CD14-positive monocyte (primary cell): ENCODE measurements at regions not wholly inside any gene's neighbourhood (a gene's known extent, or its start where the extent isn't known, plus 50 kb on each side); places are given as distances from the start of the nearest gene placed in this dataset.

Experiments used
- DNase-seq, 3 donors: peaks; one replicate each; pipeline ENCODE4 v3.0.0-alpha.2; 2011 to 2022
- H2AFZ ChIP-seq: 2 replicates; pipeline ENCODE4 v1.6.0; 2012; ENCODE audit warnings: mild to moderate bottlenecking, low read depth, low read length, inconsistent platforms; ENCODE audit not compliant: insufficient read depth, poor library complexity, severe bottlenecking
- H3K27ac ChIP-seq, 2 donors: 1 replicate in 1 of 2; 2 replicates in 1 of 2; pipeline ENCODE4 v1.5.1; 2012 to 2013; ENCODE audit warnings: low read length in 2 of 2, control low read depth in 1 of 2, inconsistent platforms in 1 of 2, low read depth in 1 of 2, mild to moderate bottlenecking in 1 of 2
- H3K27me3 ChIP-seq, 2 donors: one replicate each; pipeline versions ENCODE4 v1.6.0 to v1.6.1; 2011 to 2013; ENCODE audit warnings: low read length in 2 of 2; ENCODE audit not compliant: control insufficient read depth in 2 of 2, insufficient read depth in 2 of 2
- H3K36me3 ChIP-seq, 2 donors: replicated peaks in 1 of 2; 1 replicate in 1 of 2; 2 replicates in 1 of 2; pipeline versions ENCODE4 v1.5.1 to v1.6.1; 2012 to 2013; ENCODE audit warnings: low read length in 2 of 2, control low read depth in 1 of 2, inconsistent platforms in 1 of 2, mild to moderate bottlenecking in 1 of 2; ENCODE audit not compliant: insufficient read depth in 2 of 2, control insufficient read depth in 1 of 2
- H3K4me1 ChIP-seq, 2 donors: 1 replicate in 1 of 2; 2 replicates in 1 of 2; pipeline versions ENCODE4 v1.5.1 to v1.6.1; 2012 to 2013; ENCODE audit warnings: low read length in 2 of 2, control low read depth in 1 of 2, inconsistent platforms in 1 of 2, mild to moderate bottlenecking in 1 of 2, moderate library complexity in 1 of 2; ENCODE audit not compliant: insufficient read depth in 2 of 2, control insufficient read depth in 1 of 2
- H3K4me2 ChIP-seq: replicated peaks from 2 replicates; pipeline ENCODE3; 2012; ENCODE audit warnings: low read length, moderate library complexity, mild to moderate bottlenecking; ENCODE audit not compliant: poor library complexity, severe bottlenecking; ENCODE audit errors: extremely low read depth
- H3K4me3 ChIP-seq, 3 experiments: fragments of 200-600 bp in 1 of 3; sonication (generic) in 1 of 3; replicated peaks in 1 of 3; 1 replicate in 2 of 3; 2 replicates in 1 of 3; pipeline ENCODE4 v1.5.1; 2011 to 2013; ENCODE audit warnings: low read length in 3 of 3, mild to moderate bottlenecking in 3 of 3, control low read depth in 2 of 3, low read depth in 2 of 3, inconsistent platforms in 1 of 3, moderate library complexity in 1 of 3
- H3K79me2 ChIP-seq: 2 replicates; pipeline ENCODE4 v1.6.0; 2012; ENCODE audit warnings: mild to moderate bottlenecking, control low read depth, inconsistent platforms, low read length, moderate library complexity; ENCODE audit not compliant: insufficient read depth
- H3K9ac ChIP-seq: 2 replicates; pipeline ENCODE4 v1.6.0; 2017; ENCODE audit warnings: low read length, mild to moderate bottlenecking; ENCODE audit not compliant: insufficient read depth, poor library complexity, severe bottlenecking
- H3K9me3 ChIP-seq, 2 donors: replicated peaks in 1 of 2; 1 replicate in 1 of 2; 2 replicates in 1 of 2; pipeline versions ENCODE4 v1.5.1 to v1.6.1; 2012 to 2013; ENCODE audit warnings: low read length in 2 of 2, control low read depth in 1 of 2; ENCODE audit not compliant: control insufficient read depth in 1 of 2, insufficient read depth in 1 of 2
- H4K20me1 ChIP-seq: 2 replicates; pipeline ENCODE4 v1.6.0; 2012; ENCODE audit warnings: mild to moderate bottlenecking, low read length, control low read depth, moderate library complexity; ENCODE audit not compliant: insufficient read depth
- H3K27ac Mint-ChIP-seq, 7 donors: one replicate each; pipeline ENCODE4 v1.8.0; 2020; ENCODE audit warnings: mild to moderate bottlenecking in 7 of 7, mixed read lengths in 7 of 7, moderate library complexity in 6 of 7, inconsistent platforms in 2 of 7
- H3K27me3 Mint-ChIP-seq, 3 donors: one replicate each; pipeline ENCODE4 v1.8.0; 2021 to 2022; ENCODE audit warnings: low read depth in 3 of 3, mild to moderate bottlenecking in 3 of 3, mixed read lengths in 3 of 3, moderate library complexity in 3 of 3, inconsistent platforms in 1 of 3
- H3K36me3 Mint-ChIP-seq, 2 donors: one replicate each; pipeline ENCODE4 v1.8.0; 2020; ENCODE audit warnings: mixed read lengths in 2 of 2, inconsistent platforms in 1 of 2, mild to moderate bottlenecking in 1 of 2
- H3K4me1 Mint-ChIP-seq: one replicate; pipeline ENCODE4 v1.8.0; 2020; ENCODE audit warnings: mild to moderate bottlenecking, mixed read lengths
- H3K4me3 Mint-ChIP-seq, 2 donors: one replicate each; pipeline ENCODE4 v1.8.0; 2020; ENCODE audit warnings: mild to moderate bottlenecking in 2 of 2, mixed read lengths in 2 of 2, moderate library complexity in 1 of 2
- H3K9me3 Mint-ChIP-seq, 7 donors: one replicate each; pipeline ENCODE4 v1.8.0; 2020 to 2022; ENCODE audit warnings: mixed read lengths in 7 of 7, mild to moderate bottlenecking in 6 of 7, moderate library complexity in 6 of 7, inconsistent platforms in 2 of 7
- WGBS: methylation state at CpG from one replicate; pipeline ENCODE4 v1.1.5; 2013; ENCODE audit warnings: missing lambda C conversion rate; ENCODE audit not compliant: insufficient coverage; 5-methylcytosine and 5-hydroxymethylcytosine counted together
- intact Hi-C, 2 donors: fragments of 100-400 bp; cut with micrococcal nuclease; formaldehyde crosslinking; loops; one replicate each; pipeline versions ENCODE4 v1.15.0 to v1.15.1; 2023
- TF ChIP-seq, protein P1 (sequence below): fragments of 200-600 bp; IDR thresholded peaks from one replicate; pipeline ENCODE4 v1.8.0; 2022; ENCODE audit warnings: antibody characterized with exemption, mild to moderate bottlenecking

DNA sequence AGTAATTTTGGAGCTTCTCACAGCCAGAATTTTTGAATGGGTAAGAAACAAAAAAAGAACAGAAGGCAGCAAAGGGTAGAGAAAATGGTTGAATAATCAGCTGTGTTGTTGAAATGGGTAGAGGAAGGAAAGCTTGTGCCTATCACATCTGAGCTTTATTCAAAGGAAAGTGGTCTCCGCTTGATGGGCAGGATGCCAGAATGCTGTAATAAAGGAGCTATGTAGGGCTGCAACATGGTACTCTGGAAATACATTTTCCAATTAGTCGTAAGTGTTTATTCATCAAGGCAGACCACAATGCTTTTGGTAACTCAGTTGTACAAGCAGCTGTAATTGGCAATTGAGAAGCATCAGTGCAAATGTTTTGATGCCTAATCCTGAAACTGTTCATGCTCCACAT is 196.9 kb downstream of the ICOS start:
- TF ChIP-seq, protein P1, sequence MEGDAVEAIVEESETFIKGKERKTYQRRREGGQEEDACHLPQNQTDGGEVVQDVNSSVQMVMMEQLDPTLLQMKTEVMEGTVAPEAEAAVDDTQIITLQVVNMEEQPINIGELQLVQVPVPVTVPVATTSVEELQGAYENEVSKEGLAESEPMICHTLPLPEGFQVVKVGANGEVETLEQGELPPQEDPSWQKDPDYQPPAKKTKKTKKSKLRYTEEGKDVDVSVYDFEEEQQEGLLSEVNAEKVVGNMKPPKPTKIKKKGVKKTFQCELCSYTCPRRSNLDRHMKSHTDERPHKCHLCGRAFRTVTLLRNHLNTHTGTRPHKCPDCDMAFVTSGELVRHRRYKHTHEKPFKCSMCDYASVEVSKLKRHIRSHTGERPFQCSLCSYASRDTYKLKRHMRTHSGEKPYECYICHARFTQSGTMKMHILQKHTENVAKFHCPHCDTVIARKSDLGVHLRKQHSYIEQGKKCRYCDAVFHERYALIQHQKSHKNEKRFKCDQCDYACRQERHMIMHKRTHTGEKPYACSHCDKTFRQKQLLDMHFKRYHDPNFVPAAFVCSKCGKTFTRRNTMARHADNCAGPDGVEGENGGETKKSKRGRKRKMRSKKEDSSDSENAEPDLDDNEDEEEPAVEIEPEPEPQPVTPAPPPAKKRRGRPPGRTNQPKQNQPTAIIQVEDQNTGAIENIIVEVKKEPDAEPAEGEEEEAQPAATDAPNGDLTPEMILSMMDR: no peak
- H3K4me3 ChIP-seq: no peak overlapping the region
- H3K4me1 Mint-ChIP-seq: no peaks in the 10 kb centered on the region
- intact Hi-C loops: no loop called here
- H3K9me3 ChIP-seq: no peaks in the 10 kb centered on the region
- 94% methylated on average over 2 of the region's 2 CpGs for WGBS
- H2AFZ ChIP-seq: no peak overlapping the region
- no peaks in the 10 kb centered on the region for H4K20me1 ChIP-seq
- H3K36me3 ChIP-seq: no peaks in the 10 kb centered on the region
- no peak overlapping the region for H3K27ac Mint-ChIP-seq
- peaks cover 0 to 3% (median 0%) of the 10 kb centered on the region in 7 donors for H3K9me3 Mint-ChIP-seq
- H3K27me3 ChIP-seq: no peaks in the 10 kb centered on the region
- no peaks in the 10 kb centered on the region for H3K36me3 Mint-ChIP-seq
- H3K79me2 ChIP-seq: no peaks in the 10 kb centered on the region
- no peak overlapping the region for H3K9ac ChIP-seq
- peaks cover 0 to 4% (median 0%) of the 10 kb centered on the region in 3 donors for H3K27me3 Mint-ChIP-seq
- H3K27ac ChIP-seq: no peak overlapping the region
- DNase-seq: no peak
- H3K4me3 Mint-ChIP-seq: no peak overlapping the region
- H3K4me2 ChIP-seq: no peak overlapping the region
- H3K4me1 ChIP-seq: no peaks in the 10 kb centered on the region

DNA sequence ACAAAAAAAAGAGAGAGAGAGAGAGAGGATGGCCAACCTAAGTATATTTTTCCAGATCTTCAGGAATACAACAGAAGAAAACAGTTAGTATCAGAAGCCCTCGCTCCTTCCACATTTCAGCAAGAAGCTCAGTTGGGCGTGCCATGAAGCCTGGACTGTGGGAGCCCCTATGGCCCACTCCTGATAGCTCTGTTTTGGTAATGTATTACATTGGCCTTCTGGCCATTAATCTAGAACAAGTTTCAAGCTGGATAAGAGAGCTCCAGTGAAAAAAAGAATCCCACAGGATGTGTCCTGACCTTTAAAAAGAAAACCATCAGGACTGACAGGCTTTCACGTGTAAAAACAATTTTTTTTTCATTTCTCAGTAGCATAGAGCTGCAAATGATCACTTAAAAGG is 197.9 kb downstream of the ICOS start:
- H3K4me3 ChIP-seq: no peak overlapping the region
- H3K4me1 Mint-ChIP-seq: no peaks in the 10 kb centered on the region
- intact Hi-C loops: no loop called here
- peaks cover 0 to 3% (median 0%) of the 10 kb centered on the region in 7 donors for H3K9me3 Mint-ChIP-seq
- no peaks in the 10 kb centered on the region for H3K36me3 ChIP-seq
- no CpG with 5 or more reads among the region's 3 CpGs for WGBS
- no peak overlapping the region for H3K4me2 ChIP-seq
- H3K27me3 Mint-ChIP-seq: peaks cover 0 to 4% (median 0%) of the 10 kb centered on the region in 3 donors
- H3K27me3 ChIP-seq: no peaks in the 10 kb centered on the region
- no peak overlapping the region for H3K27ac ChIP-seq
- H3K4me1 ChIP-seq: no peaks in the 10 kb centered on the region
- H3K9ac ChIP-seq: no peak overlapping the region
- TF ChIP-seq, protein P1: no peak
- H3K79me2 ChIP-seq: no peaks in the 10 kb centered on the region
- no peak overlapping the region for H3K27ac Mint-ChIP-seq
- no peak overlapping the region for H2AFZ ChIP-seq
- no peak for DNase-seq
- H3K9me3 ChIP-seq: no peaks in the 10 kb centered on the region
- no peak overlapping the region for H3K4me3 Mint-ChIP-seq
- H3K36me3 Mint-ChIP-seq: no peaks in the 10 kb centered on the region
- H4K20me1 ChIP-seq: no peaks in the 10 kb centered on the region
